NCI-H2107 treated with DMSO at 0.1 percent for 48 hours (cell line): ENCODE measurements at regions not wholly inside any gene's neighbourhood (a gene's known extent, or its start where the extent isn't known, plus 50 kb on each side); places are given as distances from the start of the nearest gene placed in this dataset.

Experiments used
- DNase-seq: peaks from one replicate; lab custom pipeline; 2025; ENCODE audit not compliant: unreplicated experiment; lab: John Stamatoyannopoulos, UW

DNA sequence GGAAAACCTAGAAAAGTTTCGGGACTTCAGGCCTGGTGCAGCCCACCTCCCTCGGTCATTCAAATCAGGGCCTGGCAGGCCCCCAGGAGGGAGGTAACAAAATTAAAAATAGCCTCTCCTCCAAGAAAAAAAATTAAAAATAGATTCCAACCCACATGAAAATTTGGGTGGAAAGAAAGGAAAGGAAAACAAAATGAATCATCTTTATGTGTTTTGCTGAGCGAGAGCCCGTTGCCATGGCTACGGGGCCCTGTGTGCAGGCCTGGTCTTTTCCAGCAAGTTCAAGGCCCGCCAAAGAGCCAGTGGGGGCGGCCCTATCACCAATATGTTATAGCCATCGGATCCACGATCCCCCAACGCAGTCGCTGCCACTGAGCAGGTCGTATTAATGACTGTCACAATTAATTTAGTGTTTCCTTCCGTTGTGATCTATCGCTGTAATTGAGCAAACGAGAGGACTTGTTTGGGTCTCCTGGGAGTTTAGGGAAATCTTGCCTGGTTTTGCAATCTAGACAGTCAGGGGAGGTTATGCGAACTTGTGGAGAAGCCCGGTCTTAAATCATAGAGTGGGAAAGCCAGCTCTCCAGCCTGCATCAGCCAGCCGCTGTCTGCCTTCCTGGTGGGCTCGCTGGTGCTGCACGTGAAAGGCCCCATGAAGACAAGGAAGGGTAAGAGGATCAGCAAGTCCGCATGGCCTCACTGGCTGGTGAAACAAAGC is 452.4 kb downstream of the BCOR start:
- DNase-seq: no peak

DNA sequence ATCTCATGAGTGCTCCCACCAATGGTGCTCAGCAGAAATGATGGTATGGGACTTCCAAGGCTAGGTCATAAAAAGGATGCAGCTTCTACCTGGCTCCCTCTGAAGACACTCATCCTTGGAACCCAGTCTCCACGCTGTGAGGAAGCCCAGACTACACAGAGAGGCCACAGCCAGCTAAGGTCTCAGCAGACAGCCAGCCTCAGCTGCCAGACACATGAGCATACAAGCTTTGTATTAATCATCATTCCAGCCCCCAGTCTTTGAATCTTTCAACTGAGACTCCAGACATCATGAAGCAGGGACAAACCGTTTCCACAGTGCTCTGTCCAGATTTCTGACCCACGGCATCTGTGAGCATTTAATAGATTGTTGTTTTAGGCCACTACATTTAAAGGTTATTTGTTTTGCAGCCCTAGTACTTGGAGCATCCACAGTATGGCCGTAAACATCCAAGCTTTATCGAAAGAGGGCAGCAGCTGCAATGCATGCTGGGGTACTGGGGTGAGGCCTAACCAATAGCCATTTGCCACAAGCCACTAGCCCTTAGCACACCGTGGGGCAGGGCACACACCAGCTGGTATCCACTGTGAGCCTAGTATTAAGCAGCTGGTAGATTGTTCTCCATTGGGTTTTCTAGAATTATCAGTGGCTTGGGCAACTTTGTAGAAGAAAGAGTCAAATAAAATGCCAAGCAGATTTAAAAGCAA is 449.1 kb downstream of the BCOR start:
- DNase-seq: no peak

DNA sequence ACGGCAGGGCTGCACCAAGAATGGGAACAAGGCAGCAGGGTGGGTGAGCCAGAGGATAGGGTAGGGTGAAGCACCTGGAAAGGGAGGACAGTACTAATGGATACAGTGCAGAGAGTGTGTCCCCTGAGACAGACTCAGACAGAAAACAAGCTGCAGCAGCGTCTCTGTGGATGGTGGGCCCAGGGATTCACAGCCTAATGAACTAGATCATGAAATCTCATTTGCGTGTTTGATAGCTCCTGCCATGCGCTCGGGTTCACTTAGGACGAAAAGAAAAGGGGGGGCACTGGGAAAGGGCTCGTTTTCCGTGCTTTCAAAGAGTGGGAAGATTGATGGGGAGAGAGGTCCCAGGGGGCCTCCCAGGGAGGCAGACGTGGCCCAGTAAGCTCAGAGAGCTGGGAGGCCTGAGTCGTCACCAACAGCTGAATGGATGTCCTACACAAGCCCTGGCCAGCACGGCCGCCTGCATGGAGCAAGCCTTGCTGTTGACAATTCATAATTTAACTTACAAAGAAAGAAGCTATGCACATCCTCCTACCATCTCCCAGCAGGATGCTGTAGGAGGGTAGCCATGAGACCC is 446.9 kb downstream of the BCOR start:
- DNase-seq: no peak

DNA sequence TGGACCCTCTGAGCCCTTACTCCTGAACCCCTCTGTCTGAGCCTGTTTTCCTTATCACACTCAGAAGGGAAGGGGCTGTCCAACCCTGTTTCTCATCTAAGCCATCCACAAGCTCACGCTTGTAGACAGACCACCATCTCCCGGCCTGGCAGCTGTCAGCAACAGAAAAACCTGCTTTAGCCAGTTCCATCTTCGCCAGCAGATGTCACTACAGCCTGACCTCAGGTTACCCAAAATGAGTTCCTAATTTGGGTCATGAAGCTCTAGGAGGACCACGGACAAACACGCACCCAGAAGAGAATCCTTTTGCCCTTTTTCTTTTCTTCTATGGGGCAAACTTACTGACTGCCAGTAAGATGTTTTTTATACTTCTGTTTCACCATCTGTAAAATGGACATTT is 445.4 kb downstream of the BCOR start:
- no peak for DNase-seq

DNA sequence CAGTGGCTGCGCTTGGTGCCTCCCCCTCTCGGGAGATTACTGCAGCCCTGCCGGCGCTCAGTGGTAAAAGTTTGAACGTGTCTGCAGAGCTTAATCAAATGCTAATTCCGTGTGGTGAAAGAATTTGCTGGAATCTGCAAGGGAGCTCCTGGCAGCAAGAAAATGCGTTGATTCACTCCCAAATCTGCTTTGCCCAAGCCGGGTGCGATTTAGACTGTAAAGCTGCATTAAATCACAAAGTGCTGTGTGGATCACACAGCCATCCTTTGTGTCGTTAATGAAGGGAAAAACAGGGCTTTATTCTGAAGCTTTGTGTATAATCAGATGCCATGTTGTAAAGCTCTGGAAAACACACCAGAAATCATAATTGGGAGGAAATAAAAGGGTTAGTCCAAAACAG is 444.1 kb downstream of the BCOR start:
- DNase-seq: no peak

DNA sequence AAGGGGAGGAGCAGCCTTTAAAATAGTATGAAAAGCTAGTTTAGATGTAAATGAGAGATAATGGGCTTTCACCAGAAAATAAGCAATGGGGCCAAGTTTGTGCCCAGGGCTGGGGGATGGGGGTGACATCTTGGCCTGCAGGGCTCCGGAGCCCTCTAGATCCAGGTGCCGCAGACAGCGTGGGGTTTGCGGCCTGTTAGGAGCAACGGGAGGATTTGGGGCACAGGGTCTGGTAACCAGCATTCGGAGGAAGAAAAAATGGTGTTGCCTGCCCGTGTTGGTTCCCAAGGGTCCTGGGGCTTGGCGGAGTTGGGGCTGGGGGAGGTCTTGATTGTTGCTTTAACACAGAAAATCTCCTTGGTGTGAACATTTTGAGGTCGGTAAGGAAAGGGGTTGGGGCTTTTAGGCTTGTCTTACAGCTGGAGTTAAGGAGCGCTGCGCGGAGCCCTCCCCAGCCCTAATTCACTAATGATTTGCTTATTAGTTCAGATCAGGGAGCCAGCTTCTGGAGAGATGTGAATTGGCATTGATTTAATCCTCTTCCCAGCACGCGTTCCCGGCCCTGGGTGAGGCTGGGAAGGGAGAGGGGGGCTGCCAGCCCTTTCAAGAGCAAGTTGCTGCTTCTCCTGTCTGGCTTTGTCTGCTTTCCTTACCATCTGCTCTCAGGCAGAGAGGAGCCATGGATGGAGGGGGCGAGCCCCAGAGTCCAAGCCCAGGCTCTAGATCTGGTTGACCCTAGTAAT is 443.4 kb downstream of the BCOR start:
- no peak for DNase-seq

DNA sequence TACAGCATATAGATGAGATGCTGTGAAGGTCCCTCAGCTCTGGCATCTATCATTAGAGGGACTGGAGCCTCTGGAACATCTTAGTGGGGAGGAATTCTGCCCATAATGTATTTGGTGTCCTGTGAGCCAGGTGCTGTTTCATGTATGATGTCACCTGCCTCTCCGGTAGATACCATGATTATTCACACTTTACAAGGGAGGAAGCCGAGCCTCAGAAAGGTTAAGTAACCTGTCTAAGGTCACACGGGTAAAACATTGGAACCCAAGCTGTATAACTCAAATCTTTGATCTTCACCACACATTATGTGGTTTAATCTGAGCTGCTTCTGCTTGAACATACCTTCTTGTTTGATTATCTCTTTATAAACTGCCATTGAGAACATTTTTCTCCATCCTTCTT is 442.8 kb downstream of the BCOR start:
- no peak for DNase-seq

DNA sequence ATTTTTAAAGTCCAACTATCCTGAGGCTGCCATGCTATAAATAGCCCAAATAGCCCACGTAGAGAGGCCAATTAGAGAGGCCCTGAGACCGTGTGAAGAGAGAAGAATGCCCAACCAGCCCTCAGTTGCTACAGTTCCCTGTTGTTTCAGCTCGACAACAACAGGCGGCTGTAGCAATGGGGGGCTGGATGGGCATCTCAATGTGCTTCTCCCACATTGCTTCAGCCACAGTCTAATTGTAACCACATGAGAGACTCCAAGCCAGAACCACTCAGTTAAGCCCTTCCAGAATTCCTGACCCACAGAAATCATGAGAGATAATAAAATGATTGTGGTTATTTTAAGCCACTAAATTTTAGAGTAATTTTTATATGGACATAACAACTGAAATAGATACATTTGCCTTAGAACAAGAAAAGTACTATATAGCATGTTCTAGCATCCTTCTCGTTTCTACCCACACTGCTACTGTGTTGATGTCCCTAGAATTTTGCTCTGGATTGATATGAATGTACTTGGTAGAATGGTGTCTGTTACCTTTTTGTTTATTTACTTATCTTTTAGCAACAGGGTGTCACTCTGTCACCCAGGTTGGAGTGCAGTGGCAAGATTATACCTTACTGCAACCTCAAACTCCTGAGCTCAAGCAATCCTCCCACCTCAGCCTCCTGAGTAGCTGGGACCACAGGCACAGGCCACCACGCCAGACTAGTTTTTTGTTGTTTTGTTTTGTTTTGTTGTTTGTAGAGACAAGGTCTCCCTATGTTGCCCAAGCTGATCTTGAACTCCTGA is 436.4 kb downstream of the BCOR start:
- no peak for DNase-seq

DNA sequence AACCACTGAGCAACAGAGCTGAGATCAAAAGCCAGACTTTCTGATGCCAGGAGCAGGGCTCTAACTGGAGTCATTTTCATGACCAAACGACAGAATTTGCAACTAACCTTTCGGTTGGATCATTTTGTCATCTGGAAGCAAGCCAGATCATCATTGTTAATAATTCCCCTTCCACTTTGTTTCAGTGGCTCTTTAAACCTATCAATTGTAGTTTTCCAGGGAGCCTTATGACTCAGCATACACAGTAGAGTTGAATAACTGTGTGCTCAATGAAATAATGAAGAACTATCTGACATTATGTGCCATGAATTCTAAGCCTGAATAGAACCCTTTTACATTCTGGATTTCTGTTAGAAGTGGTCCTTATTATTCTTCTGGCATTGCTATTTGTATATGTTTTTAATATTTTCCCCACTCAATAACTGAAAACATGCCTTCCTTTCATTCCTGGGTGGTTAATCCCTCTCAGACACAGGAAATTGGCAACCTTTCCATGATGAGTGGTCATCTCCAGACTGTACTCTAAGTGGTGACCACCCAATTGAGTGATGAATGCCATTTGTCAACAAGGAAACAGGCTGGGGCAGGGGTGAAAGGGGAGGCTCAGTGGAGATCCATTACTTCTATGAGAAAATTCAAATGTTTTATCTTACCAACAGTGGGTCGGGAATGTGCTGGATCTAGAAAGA is 431.8 kb downstream of the BCOR start:
- DNase-seq: no peak

DNA sequence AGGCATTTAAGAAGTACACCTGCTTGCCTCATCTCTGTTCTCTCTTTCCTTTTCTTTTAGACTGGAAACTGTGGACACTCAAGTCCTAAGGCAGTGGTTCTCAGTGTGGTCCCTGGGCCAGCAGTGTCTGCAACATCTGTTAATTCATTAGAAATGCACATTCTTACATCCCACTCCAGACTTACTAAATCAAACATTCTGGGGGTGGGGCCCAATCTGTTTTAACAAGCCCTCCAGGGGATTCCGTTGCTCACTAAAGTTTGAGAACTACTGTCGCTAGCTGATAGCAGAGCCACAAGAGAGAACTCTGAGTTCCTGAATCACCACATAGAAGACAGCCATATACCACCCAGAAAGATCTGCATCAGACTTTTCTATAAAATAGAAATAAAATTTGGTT is 430.6 kb downstream of the BCOR start:
- DNase-seq: no peak

DNA sequence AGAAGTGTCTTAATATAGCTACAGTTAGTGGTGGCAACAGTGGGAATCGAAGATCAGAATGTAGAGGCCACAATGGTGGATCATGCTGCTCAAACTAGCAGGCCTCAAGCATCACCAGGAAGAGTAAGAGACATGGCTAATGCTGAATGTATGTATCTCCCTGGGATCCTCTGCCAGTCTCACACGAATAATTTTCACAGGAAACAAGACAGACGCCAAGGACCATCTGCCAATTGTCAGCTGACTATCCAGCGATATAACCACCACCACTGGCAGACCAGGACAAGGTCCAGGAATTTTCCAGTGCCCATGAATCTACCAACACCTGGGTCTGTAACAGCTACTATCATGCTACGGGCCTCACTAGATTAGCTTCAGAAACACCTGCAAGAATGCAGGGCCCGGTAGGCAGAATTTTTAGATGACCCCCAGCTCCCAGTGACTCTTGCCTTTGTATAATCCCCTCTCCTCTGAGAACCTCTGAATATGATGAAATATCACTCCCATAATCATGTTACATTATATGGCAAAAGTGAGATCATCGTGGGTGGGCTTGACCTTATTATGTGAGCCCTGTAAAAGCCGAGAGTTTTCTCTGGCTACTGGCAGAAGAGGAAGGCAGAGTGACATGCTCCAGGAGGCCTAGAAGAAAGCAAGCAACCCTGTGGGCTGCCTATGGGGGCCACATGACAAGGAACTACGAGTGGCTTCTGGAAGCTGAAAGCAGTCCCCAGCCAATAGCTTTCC is 429.8 kb downstream of the BCOR start:
- DNase-seq: no peak

DNA sequence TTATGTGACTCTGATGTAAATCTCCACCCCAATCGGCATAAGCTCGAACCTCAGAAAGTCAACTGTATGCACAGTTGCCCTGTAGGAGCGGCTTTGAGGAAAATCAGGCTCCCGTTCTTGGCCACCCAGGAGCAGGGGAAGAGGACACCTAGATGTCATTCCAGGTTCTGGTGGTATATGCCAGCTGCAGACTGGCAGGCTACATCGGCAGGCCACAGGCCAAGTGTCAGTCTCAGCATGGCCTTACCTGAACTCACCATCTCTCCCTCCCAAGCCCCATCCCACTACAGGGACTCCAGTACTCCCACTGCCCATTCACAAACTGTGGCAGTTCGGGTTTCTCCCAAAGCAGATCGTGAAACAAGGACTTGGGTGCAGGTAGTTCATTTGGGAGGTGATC is 428.1 kb downstream of the BCOR start:
- DNase-seq: no peak

DNA sequence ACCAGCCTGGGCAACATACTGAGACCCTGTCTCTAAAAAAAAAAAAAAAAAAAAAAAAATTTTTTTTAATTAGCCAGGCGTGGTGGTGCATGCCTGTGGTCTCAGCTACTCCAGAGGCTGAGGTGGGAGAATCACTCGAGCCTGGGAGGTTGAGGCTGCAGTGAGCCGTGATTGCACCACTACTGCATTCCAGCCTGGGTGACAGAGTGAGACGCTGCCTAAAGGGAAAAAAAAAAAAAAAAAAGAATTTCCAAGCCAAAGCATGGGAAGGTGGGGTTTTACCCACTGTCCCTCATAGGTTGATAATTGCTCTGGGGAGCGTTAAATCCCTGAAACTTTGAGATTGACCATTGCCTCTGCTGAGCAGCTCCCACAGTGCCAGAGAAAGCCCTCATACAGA is 427.5 kb downstream of the BCOR start:
- no peak for DNase-seq

DNA sequence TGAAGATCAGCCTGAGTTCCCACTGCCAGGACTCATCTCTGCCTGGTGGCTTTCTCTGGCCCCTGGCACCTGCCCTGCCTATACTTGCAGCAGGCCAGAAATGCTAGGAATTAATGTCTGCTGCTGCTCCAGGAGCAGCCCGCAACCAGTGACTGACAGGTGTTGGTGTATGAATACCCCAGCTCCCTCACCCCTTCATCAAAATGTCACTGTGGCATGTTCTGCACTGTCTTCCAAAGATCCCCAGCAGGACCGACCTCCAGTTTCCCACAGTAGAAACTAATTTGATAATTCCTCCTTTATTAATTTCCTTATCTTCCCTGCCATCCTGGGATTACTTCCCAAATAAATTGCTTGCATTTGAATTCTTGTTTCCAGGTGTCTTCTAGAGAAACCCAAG is 425.4 kb downstream of the BCOR start:
- DNase-seq: no peak

DNA sequence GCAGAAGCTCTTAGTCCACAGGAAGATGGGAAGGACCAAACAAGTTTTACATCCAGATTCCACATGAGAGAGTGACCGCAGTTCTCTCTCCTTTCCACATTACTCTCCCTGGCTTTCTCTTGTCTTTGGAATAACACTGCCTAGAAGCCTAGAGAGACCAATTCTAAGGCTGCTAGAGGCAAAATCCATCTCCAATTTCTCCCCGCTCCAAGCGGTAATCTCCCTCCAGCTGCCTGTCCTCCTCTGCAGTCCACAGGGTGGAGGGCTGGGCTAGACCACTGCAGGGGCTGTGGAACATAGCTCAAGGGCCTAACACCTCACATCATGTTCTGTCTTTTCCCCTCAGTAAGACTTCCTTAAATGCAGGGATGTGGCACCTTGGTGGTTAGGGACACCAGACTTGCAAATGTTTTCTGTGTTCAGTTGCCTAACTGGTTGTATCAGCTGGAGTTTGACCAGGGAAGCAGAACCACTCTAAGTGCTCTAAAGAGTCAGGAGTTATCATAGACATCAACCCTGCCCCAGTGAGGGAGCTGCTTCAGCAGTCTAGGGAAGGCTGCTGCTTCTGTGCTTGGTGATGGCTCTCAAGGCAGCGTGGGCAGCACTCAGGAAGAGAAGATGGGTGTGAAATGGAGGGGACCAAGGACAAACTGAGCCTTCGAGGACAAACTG is 423.1 kb downstream of the BCOR start:
- no peak for DNase-seq

DNA sequence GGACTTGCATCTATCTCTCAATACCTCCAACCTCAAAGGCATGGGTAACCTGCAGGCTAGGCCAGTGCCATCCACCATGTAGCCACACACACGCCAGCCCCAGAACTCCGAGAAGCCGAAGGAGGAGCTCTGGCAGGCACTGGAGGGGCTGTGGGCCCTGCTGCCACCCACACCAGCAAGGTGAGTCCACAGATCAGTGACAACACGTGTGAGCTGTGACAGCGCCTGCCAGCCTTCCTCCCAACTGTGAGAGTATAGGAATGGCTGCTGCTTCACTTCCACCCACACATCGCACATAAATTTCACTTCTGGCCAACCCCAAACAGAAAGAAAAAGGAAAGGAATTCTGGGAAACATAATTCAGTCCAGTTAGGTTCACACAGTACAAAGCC is 422.6 kb downstream of the BCOR start:
- DNase-seq: no peak

DNA sequence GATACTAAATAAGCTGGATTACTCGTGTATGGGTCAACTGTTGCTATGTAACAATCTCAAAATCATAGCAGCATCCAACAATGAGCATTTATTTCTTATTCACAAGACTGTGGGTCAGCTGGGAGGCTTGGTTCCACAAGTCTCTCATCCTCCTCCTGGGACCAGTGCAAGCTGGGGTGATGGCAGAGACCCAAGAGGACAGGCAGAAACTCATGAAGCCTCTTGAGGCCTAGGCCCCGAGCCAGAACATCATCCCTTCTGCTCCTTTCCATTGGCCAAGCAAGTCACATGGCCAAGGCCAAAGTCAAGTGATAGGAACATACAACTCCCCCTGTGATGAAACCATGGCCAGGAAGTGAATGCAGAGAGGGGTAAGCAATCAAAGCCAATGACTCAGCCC is 422.1 kb downstream of the BCOR start:
- DNase-seq: no peak

DNA sequence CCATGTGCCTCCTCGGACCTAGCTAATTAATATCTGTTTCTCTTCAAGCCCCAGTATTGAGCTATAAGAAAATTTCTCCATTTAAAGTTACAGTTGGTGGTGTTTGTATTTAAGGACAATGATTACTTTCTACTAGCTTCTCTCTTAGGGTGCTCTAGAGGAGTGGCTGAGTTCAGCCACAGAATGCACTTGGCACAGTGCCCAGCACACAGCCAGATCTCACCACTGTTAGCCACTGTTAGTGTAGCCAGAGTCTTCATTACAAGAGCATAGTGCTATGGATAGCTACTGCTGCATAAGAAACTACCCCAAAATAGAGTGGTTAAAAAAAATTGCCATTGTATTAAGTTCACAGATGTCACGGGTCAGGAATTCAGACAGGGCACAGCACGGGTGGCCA is 421.3 kb downstream of the BCOR start:
- no peak for DNase-seq

DNA sequence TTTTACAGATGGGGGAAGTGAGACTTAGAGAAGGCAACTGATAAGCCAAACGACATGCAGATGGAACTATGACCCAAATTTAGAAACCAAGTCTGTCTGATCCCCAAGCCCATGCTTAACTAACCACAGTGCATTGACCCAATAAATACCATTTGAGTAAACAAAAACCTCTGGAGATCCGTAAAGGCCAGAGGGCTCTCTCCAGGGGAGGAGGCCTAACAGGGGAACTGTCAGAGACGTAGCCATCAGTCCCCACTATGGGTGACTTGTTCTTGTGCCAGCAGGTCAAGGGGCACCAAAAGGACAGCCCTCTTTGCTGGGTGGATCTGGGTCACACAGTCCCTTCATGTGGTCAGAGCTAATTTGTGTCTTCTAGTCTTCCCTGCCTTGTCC is 420.2 kb downstream of the BCOR start:
- no peak for DNase-seq
